22Rv1 (cell line): ENCODE measurements at regions not wholly inside any gene's neighbourhood (a gene's known extent, or its start where the extent isn't known, plus 50 kb on each side); places are given as distances from the start of the nearest gene placed in this dataset.

Experiments
- H3K27ac ChIP-seq: fragments of 450-650 bp; 2 replicates; pipeline ENCODE4 v1.5.1; 2017
- ZFX ChIP-seq: fragments of 450-650 bp; IDR thresholded peaks from 2 replicates; pipeline ENCODE4 v1.6.1; 2017; ENCODE audit warnings: antibody characterized with exemption, borderline replicate concordance
- TF ChIP-seq, protein P1 (sequence below): fragments of 450-650 bp; IDR thresholded peaks from 2 replicates; pipeline ENCODE4 v1.5.1; 2017; ENCODE audit warnings: mild to moderate bottlenecking

DNA sequence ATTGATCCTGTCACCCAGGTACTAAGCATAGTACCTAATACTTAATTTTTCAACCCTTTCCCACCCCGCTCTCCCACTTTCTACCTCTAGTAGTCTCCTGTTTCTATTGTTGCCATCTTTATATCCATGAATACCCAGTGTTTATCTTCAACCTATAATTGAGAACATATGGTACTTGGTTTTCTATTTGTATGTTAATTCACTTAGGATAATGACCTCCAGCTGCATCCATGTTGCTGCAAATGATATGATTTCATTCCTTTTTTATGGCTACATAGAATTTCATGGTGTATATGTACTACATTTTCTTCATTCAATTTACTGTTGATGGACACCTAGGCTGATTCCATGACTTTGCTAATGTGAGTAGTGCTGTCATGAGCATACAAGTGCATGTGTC is 547.3 kb upstream of the NOVA1 start:
- no peak overlapping the region for H3K27ac ChIP-seq
- no peak for TF ChIP-seq ZFX
- TF ChIP-seq, protein P1, sequence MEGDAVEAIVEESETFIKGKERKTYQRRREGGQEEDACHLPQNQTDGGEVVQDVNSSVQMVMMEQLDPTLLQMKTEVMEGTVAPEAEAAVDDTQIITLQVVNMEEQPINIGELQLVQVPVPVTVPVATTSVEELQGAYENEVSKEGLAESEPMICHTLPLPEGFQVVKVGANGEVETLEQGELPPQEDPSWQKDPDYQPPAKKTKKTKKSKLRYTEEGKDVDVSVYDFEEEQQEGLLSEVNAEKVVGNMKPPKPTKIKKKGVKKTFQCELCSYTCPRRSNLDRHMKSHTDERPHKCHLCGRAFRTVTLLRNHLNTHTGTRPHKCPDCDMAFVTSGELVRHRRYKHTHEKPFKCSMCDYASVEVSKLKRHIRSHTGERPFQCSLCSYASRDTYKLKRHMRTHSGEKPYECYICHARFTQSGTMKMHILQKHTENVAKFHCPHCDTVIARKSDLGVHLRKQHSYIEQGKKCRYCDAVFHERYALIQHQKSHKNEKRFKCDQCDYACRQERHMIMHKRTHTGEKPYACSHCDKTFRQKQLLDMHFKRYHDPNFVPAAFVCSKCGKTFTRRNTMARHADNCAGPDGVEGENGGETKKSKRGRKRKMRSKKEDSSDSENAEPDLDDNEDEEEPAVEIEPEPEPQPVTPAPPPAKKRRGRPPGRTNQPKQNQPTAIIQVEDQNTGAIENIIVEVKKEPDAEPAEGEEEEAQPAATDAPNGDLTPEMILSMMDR: no peak

- no peak overlapping the region for H3K27ac ChIP-seq
- TF ChIP-seq ZFX: no peak
- TF ChIP-seq, protein P1: no peak
Measured at GRCh38 chr14:27148143-27148542, 550.3 kb upstream of the NOVA1 start.

DNA sequence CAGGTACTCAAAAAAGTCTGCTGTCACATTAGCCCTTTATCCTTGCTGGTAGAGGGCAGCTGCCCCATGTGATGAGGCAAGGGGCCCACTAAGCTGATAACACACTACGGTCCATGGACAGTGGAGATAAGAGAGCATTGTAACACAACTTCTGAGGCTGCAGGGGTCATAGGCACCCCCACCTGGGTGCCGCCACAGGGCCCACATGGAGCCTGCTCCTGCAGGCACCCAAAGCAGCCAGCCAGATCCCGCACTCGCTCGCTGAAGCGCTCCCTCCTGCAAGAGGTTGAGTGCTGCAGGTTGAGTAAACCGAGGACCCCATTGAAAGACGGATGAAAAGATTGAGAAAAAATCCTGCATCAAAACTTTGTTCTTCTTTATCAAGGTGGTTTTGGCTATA is 566.3 kb upstream of the NOVA1 start:
- TF ChIP-seq, protein P1: no peak
- no peak for TF ChIP-seq ZFX
- no peak overlapping the region for H3K27ac ChIP-seq

GRCh38 chr14:27175489-27175888 is 577.7 kb upstream of the NOVA1 start:
- TF ChIP-seq, protein P1: no peak
- TF ChIP-seq ZFX: no peak
- no peak overlapping the region for H3K27ac ChIP-seq

DNA sequence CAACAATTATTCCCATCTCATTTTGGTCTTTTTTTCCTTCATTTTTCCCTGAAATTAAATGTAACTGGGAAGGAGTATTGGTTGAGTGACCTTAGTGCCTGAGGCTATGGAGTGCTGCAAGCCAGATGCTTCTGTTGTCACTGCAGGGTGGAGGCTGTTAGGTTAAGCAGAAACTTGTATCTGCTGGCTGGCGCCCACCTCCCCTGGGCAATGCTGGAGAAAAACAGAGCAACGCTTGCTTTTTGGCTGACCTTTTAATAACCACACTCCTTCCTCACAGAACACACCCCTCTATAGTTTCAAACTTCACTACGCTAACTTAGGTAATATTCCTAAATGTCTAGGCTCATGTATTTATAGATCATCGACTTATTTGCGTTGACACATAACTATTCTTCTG is 583.5 kb upstream of the NOVA1 start:
- H3K27ac ChIP-seq: no peak overlapping the region
- TF ChIP-seq, protein P1: no peak
- TF ChIP-seq ZFX: no peak

DNA sequence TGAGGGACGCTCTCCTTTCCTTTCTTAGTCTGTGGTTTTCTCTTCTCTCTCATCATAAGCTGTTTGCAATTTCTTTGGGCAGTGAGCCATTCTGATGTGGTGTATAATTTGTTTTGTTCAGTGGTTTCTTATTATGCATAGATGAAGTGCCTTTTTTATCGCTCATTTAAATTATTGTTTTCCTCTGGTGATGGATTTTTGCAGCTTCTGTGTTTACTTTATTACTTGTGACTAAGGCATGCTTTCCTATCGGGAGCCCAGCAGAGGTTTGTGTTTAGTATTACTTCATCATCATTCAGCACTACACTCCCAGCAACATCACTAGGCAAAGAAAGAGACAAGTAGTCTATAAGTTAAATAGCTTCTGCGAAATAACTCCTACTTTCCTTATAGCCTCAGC is 586.6 kb upstream of the NOVA1 start:
- no peak for TF ChIP-seq ZFX
- TF ChIP-seq, protein P1: no peak
- no peak overlapping the region for H3K27ac ChIP-seq

GRCh38 chr14:27186048-27186447 is 588.2 kb upstream of the NOVA1 start:
- no peak overlapping the region for H3K27ac ChIP-seq
- TF ChIP-seq, protein P1: no peak
- no peak for TF ChIP-seq ZFX
